Fibroblast of pulmonary artery (primary cell): ENCODE measurements at regions not wholly inside any gene's neighbourhood (a gene's known extent, or its start where the extent isn't known, plus 50 kb on each side); places are given as distances from the start of the nearest gene placed in this dataset.

Experiments used
- DNase-seq: peaks from one replicate; pipeline ENCODE4 v3.0.0-alpha.2; 2010; ENCODE audit warnings: low read depth
- H3K4me3 ChIP-seq: replicated peaks from 2 replicates; pipeline ENCODE4 v1.5.1; 2011; ENCODE audit warnings: low read depth, mild to moderate bottlenecking, control low read depth, low read length, moderate library complexity
- CTCF ChIP-seq: IDR thresholded peaks from 2 replicates; pipeline ENCODE4 v1.5.1; 2011; ENCODE audit warnings: mild to moderate bottlenecking, control low read depth, low read length, inconsistent platforms; ENCODE audit errors: missing control alignments

DNA sequence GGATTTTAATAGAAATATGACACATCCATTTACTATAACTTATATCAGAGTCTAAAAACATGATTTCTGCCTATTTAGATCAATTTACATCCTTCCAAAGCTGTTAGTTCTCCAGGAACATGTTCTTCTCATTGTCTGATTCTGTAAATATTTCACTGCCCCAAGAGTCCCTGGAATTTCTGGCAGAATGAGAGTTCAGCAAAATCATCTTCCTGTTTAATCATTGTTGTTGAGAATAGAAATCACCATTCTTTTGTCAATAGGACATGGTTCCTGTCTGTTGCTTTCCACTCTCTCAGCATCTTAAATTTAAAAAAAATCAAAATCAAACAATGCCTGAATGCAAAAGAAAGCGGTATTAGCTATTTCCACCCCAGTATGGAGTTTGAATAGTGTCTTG, 172.8 kb upstream of the FRMPD4 start:
- H3K4me3 ChIP-seq = no peak overlapping the region
- TF ChIP-seq CTCF = no peak
- no peak for DNase-seq

- TF ChIP-seq CTCF = no peak
- H3K4me3 ChIP-seq = no peak overlapping the region
- DNase-seq = peak; percentile 60
Measured at GRCh38 chrX:11967986-11968869, 170.0 kb upstream of the FRMPD4 start.

GRCh38 chrX:11968991-11969390, 169.3 kb upstream of the FRMPD4 start:
- no peak overlapping the region for H3K4me3 ChIP-seq
- no peak for TF ChIP-seq CTCF
- DNase-seq = peak; percentile 78

GRCh38 chrX:11970578-11971359, 167.5 kb upstream of the FRMPD4 start:
- peak; percentile 42 for DNase-seq
- H3K4me3 ChIP-seq = no peak overlapping the region
- TF ChIP-seq CTCF = no peak

- no peak for TF ChIP-seq CTCF
- H3K4me3 ChIP-seq = no peak overlapping the region
- no peak for DNase-seq
Measured at GRCh38 chrX:11976663-11977062, 161.6 kb upstream of the FRMPD4 start.

GRCh38 chrX:11992271-11992670, 146.0 kb upstream of the FRMPD4 start:
- no peak for TF ChIP-seq CTCF
- H3K4me3 ChIP-seq = no peak overlapping the region
- no peak for DNase-seq

- no peak for DNase-seq
- H3K4me3 ChIP-seq = no peak overlapping the region
- no peak for TF ChIP-seq CTCF
Measured at GRCh38 chrX:11995146-11995545, 143.1 kb upstream of the FRMPD4 start.
